K562 (cell line): ENCODE measurements at regions not wholly inside any gene's neighbourhood (a gene's known extent, or its start where the extent isn't known, plus 50 kb on each side); places are given as distances from the start of the nearest gene placed in this dataset.
"Not testable (repeated sequence)": the region's sequence is repeated elsewhere in the genome, so short reads cannot be mapped to it uniquely, and the experiment has no call there.

Experiments used
- ATAC-seq: fragments of 200-7000 bp; cut with Tn5 transposase; 3 replicates; pipeline ENCODE4 v1.9.1; 2020; ENCODE audit warnings: moderate library complexity
- BruUV-seq: library from RNA; stranded (reverse); fragments of 400-500 nt; replicated peaks from 2 replicates; lab custom pipeline; 2021; lab: Mats Ljungman, UMichigan
- CTCF ChIA-PET: fragments of 300-600 bp; formaldehyde crosslinking; extraction: SDS; loops from one replicate; lab custom pipeline; 2021; ENCODE audit warnings: low intra/inter-chr PET ratio; lab: Yijun Ruan, JAX
- POLR2A ChIA-PET: fragments of 300-600, 350-650 bp; sonication (Branson Sonifier 250); formaldehyde crosslinking; extraction: SDS; loops from one replicate; lab custom pipeline; 2021; ENCODE audit warnings: antibody characterized with exemption, inconsistent platforms; lab: Yijun Ruan, JAX
- DNase-seq, 4 experiments: peaks; one replicate each; pipeline versions ENCODE4 v3.0.0 to v3.0.0-alpha.2; 2011 to 2018; ENCODE audit warnings: low spot score in 3 of 4, mixed read lengths in 3 of 4; ENCODE audit errors: extremely low read depth in 1 of 4
- FAIRE-seq: peaks from 2 replicates; lab custom pipeline; 2011; peaks lifted over from hg19 to GRCh38; lab: Jason Lieb, UNC
- H2AFZ ChIP-seq: 2 replicates; pipeline ENCODE4 v1.6.0; 2011; ENCODE audit warnings: low read depth, low read length, control low read depth, inconsistent platforms
- H3K27ac ChIP-seq: fragments of 200-600 bp; 3 replicates; pipeline ENCODE4 v1.8.0; 2011; ENCODE audit warnings: low read depth, mild to moderate bottlenecking, control low read depth, inconsistent platforms, low read length, moderate library complexity, mixed read lengths; ENCODE audit errors: extremely low read depth
- H3K27me3 ChIP-seq, 2 experiments: fragments of 300-600 bp in 1 of 2; 2 replicates in 1 of 2; 3 replicates in 1 of 2; pipeline versions ENCODE4 v1.6.0 to v1.8.0; 2011; ENCODE audit warnings: inconsistent platforms in 2 of 2, low read length in 2 of 2, mild to moderate bottlenecking in 1 of 2, mixed read lengths in 1 of 2, moderate library complexity in 1 of 2; ENCODE audit not compliant: control insufficient read depth in 2 of 2, insufficient read depth in 2 of 2
- H3K36me3 ChIP-seq: fragments of 300-600 bp; 3 replicates; pipeline ENCODE4 v1.8.0; 2011; ENCODE audit warnings: mild to moderate bottlenecking, low read length, inconsistent platforms; ENCODE audit not compliant: control insufficient read depth, insufficient read depth
- H3K4me1 ChIP-seq, 2 experiments: fragments of 200-600 bp in 1 of 2; replicated peaks in 1 of 2; 2 replicates in 1 of 2; 3 replicates in 1 of 2; pipeline versions ENCODE4 v1.5.1 to v1.8.0; 2011; ENCODE audit warnings: inconsistent platforms in 2 of 2, low read length in 2 of 2, mild to moderate bottlenecking in 1 of 2, mixed read lengths in 1 of 2, moderate library complexity in 1 of 2; ENCODE audit not compliant: control insufficient read depth in 2 of 2, insufficient read depth in 2 of 2
- H3K4me2 ChIP-seq: 2 replicates; pipeline ENCODE4 v1.6.1; 2011; ENCODE audit warnings: low read length, control low read depth, inconsistent platforms, mixed read lengths; ENCODE audit not compliant: insufficient read depth
- H3K4me3 ChIP-seq: fragments of 200-600 bp; sonication (generic), shearing (Covaris generic); 2 replicates; pipeline ENCODE4 v1.5.1; 2016; ENCODE audit warnings: control low read depth, inconsistent platforms
- H3K79me2 ChIP-seq: fragments of 200-600 bp; 3 replicates; pipeline ENCODE4 v1.8.0; 2011; ENCODE audit warnings: low read length, inconsistent platforms; ENCODE audit not compliant: control insufficient read depth, insufficient read depth
- H3K9ac ChIP-seq, 2 experiments: 2 replicates each; pipeline versions ENCODE4 v1.6.0 to v1.6.1; 2011; ENCODE audit warnings: low read depth in 2 of 2, low read length in 2 of 2, control low read depth in 1 of 2, inconsistent platforms in 1 of 2, mild to moderate bottlenecking in 1 of 2, mixed read lengths in 1 of 2; ENCODE audit not compliant: insufficient read depth in 1 of 2
- H3K9me1 ChIP-seq: one replicate; pipeline ENCODE4 v1.6.0; 2011; ENCODE audit warnings: inconsistent platforms, mild to moderate bottlenecking, low read length, moderate library complexity; ENCODE audit not compliant: control insufficient read depth, insufficient read depth
- H3K9me3 ChIP-seq: replicated peaks from 2 replicates; pipeline ENCODE4 v1.5.1; 2011; ENCODE audit warnings: low read depth, low read length, inconsistent platforms; ENCODE audit not compliant: control insufficient read depth, insufficient read depth
- H4K20me1 ChIP-seq: replicated peaks from 2 replicates; pipeline ENCODE4 v1.6.1; 2011; ENCODE audit warnings: low read length, inconsistent platforms, mixed read lengths; ENCODE audit not compliant: control insufficient read depth, insufficient read depth
- WGBS: fragments of 100-300 bp; shearing (Covaris generic); methylation state at CpG from one replicate; pipeline ENCODE4 v1.1.6; 2016; ENCODE audit warnings: low coverage, mixed read lengths; ENCODE audit not compliant: insufficient coverage; ENCODE audit errors: missing lambda C conversion rate; 5-methylcytosine and 5-hydroxymethylcytosine counted together
- in situ Hi-C: fragments of 300-500 bp; cut with MboI; formaldehyde crosslinking; loops from 4 replicates; pipeline ENCODE4 v1.15.0; 2018; ENCODE audit warnings: inconsistent platforms, mixed read lengths
- intact Hi-C: fragments of 100-400 bp; cut with micrococcal nuclease; formaldehyde crosslinking; loops from 2 replicates; pipeline ENCODE4 v1.14.2; 2022

GRCh38 chr21:8398870-8399437 is 2122.4 kb upstream of the TPTE start:
- CTCF ChIA-PET, H3K9ac ChIP-seq, POLR2A ChIA-PET, in situ Hi-C loops, H3K27me3 ChIP-seq, H3K4me1 ChIP-seq, H3K9me3 ChIP-seq, BruUV-seq, H3K9me1 ChIP-seq, intact Hi-C loops, H2AFZ ChIP-seq, H3K36me3 ChIP-seq, H4K20me1 ChIP-seq, H3K4me3 ChIP-seq, DNase-seq, FAIRE-seq, H3K79me2 ChIP-seq, H3K4me2 ChIP-seq, H3K27ac ChIP-seq: not testable (repeated sequence)
- no CpG with 5 or more reads among the region's 66 CpGs for WGBS
- ATAC-seq, result peak; percentile 81

GRCh38 chr21:8399866-8400265 is 2121.5 kb upstream of the TPTE start:
- FAIRE-seq, result not testable (repeated sequence)

DNA sequence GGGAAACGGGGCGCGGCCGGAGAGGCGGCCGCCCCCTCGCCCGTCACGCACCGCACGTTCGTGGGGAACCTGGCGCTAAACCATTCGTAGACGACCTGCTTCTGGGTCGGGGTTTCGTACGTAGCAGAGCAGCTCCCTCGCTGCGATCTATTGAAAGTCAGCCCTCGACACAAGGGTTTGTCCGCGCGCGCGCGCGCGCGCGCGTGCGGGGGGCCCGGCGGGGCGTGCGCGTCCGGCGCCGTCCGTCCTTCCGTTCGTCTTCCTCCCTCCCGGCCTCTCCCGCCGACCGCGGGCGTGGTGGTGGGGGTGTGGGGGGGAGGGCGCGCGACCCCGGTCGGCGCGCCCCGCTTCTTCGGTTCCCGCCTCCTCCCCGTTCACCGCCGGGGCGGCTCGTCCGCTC is 2119.6 kb upstream of the TPTE start:
- H3K36me3 ChIP-seq, H3K4me1 ChIP-seq, H3K79me2 ChIP-seq, BruUV-seq, DNase-seq, H3K27me3 ChIP-seq, POLR2A ChIA-PET, intact Hi-C loops, H4K20me1 ChIP-seq, CTCF ChIA-PET, ATAC-seq, H3K4me3 ChIP-seq, H3K4me2 ChIP-seq, H2AFZ ChIP-seq, FAIRE-seq, H3K9ac ChIP-seq, H3K9me1 ChIP-seq, H3K9me3 ChIP-seq, H3K27ac ChIP-seq: not testable (repeated sequence)
- no CpG with 5 or more reads among the region's 66 CpGs for WGBS
- in situ Hi-C loops, result loop anchor here (10.0 kb wide), 1 partner anchor 593 kb away; no protein-coding TSS in a partner anchor

More at GRCh38 chr21:8399866-8400265, 2121.5 kb upstream of the TPTE start:
- H3K4me3 ChIP-seq, H3K27ac ChIP-seq, H4K20me1 ChIP-seq, H2AFZ ChIP-seq, CTCF ChIA-PET, H3K9ac ChIP-seq, H3K9me3 ChIP-seq, ATAC-seq, POLR2A ChIA-PET, H3K79me2 ChIP-seq, H3K27me3 ChIP-seq, intact Hi-C loops, H3K36me3 ChIP-seq, DNase-seq, BruUV-seq, H3K4me1 ChIP-seq, H3K9me1 ChIP-seq, H3K4me2 ChIP-seq: not testable (repeated sequence)
- in situ Hi-C loops, result loop anchor here (10.0 kb wide), 1 partner anchor 595 kb away; no protein-coding TSS in a partner anchor
- WGBS, result no CpG with 5 or more reads among the region's 67 CpGs

GRCh38 chr21:8406331-8406730 is 2115.1 kb upstream of the TPTE start:
- H3K9ac ChIP-seq, H3K9me3 ChIP-seq, BruUV-seq, H3K4me3 ChIP-seq, H4K20me1 ChIP-seq, H3K27me3 ChIP-seq, FAIRE-seq, H3K27ac ChIP-seq, DNase-seq, POLR2A ChIA-PET, H3K4me1 ChIP-seq, H3K4me2 ChIP-seq, H3K9me1 ChIP-seq, intact Hi-C loops, ATAC-seq, H3K79me2 ChIP-seq, H2AFZ ChIP-seq, CTCF ChIA-PET, H3K36me3 ChIP-seq: not testable (repeated sequence)
- WGBS, result no CpG with 5 or more reads among the region's 15 CpGs
- in situ Hi-C loops, result loop anchor here (10.0 kb wide), 1 partner anchor 588 kb away; no protein-coding TSS in a partner anchor
